ENCODE measurements at regions not wholly inside any gene's neighbourhood (a gene's known extent, or its start where the extent isn't known, plus 50 kb on each side); places are given as distances from the start of the nearest gene placed in this dataset.

GRCh38 chr2:155907211-155907610 is 425.3 kb downstream of the NR4A2 start:
- dilution Hi-C loops (cut with MboI; ENCODE audit: extremely low pct_ligation_motif_present, low sequenced_read_pairs) (no loop called here), intact Hi-C loops (cut with micrococcal nuclease) (no loop called here)
- ChIA-PET POLR2A (no interaction called here), CTCF (no interaction called here)
- Histone ChIP-seq H3K9me1 (replicated peaks; ENCODE audit: control insufficient read depth, extremely low read depth, insufficient read depth, low read length) (no peaks in the 10 kb centered on the region), H3K4me1 (ENCODE audit: control insufficient read depth, extremely low read depth, insufficient read depth, low read length) (no peaks in the 10 kb centered on the region), H3K9ac (replicated peaks; ENCODE audit: extremely low read depth, insufficient read depth, low read length) (no peak overlapping the region), H2AFZ (ENCODE audit: low read depth, low read length) (no peak overlapping the region), H3K27ac (ENCODE audit: insufficient read depth, low read depth, low read length) (no peak overlapping the region), H3K36me3 (ENCODE audit: control insufficient read depth in 2 of 2, extremely low read depth in 1 of 2, insufficient read depth in 2 of 2, low read length in 2 of 2) (no peaks in the 10 kb centered on the region), H3K27me3 (ENCODE audit: control insufficient read depth in 2 of 2, insufficient read depth in 2 of 2, low read length in 2 of 2) (no peaks in the 10 kb centered on the region), H3K79me2 (ENCODE audit: control insufficient read depth, insufficient read depth, low read length) (no peaks in the 10 kb centered on the region), H3K4me2 (ENCODE audit: insufficient read depth, low read length) (no peak overlapping the region), H4K20me1 (replicated peaks; ENCODE audit: control insufficient read depth, extremely low read depth, insufficient read depth, low read length) (no peaks in the 10 kb centered on the region), H3K9me3 (replicated peaks; ENCODE audit: control insufficient read depth, insufficient read depth, low read length) (no peaks in the 10 kb centered on the region), H3K4me3 (replicated peaks in 1 of 3; ENCODE audit: insufficient read depth in 1 of 3, low read depth in 1 of 3, low read length in 3 of 3) (no peak overlapping the region)
- TF ChIP-seq EZH2 (IDR thresholded peaks at IDR 0.05; ENCODE audit: borderline replicate concordance, low read depth, low read length, severe bottlenecking) (no peak), JUN (IDR thresholded peaks at IDR 0.05; ENCODE audit: borderline replicate concordance, insufficient read depth, insufficient read length, low read depth) (no peak), MYC (IDR thresholded peaks at IDR 0.05; ENCODE audit: low read depth, low read length) (no peak), CTCF (IDR thresholded peaks at IDR 0.05; ENCODE audit: extremely low read depth in 1 of 2, insufficient read depth in 1 of 2, low read depth in 1 of 2, low read length in 2 of 2) (no peak), FOS (IDR thresholded peaks at IDR 0.05; ENCODE audit: borderline replicate concordance, insufficient read depth, low read length) (no peak), POLR2AphosphoS5 (IDR thresholded peaks at IDR 0.05; ENCODE audit: insufficient read depth, low read depth, low read length) (no peak), GATA2 (IDR thresholded peaks at IDR 0.05; ENCODE audit: insufficient read depth, insufficient read length, low read depth, low read length) (no peak), POLR2A (IDR thresholded peaks at IDR 0.05; ENCODE audit: low read depth, low read length) (no peak)
- TF ChIP-seq, protein P1, sequence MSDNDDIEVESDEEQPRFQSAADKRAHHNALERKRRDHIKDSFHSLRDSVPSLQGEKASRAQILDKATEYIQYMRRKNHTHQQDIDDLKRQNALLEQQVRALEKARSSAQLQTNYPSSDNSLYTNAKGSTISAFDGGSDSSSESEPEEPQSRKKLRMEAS (IDR thresholded peaks at IDR 0.05; ENCODE audit: insufficient read depth, insufficient read length), result no peak
- no peak for FAIRE-seq
- DNase-seq (ENCODE audit: low read depth, low spot score), result no peak
- no TSS peak for BruUV-seq (replicated peaks)
